HepG2 (cell line): ENCODE measurements at regions not wholly inside any gene's neighbourhood (a gene's known extent, or its start where the extent isn't known, plus 50 kb on each side); places are given as distances from the start of the nearest gene placed in this dataset.

Experiments used
- ATAC-seq: fragments of 200-7000 bp; cut with Tn5 transposase; 3 replicates; pipeline ENCODE4 v1.9.1; 2020; ENCODE audit warnings: mild to moderate bottlenecking, moderate library complexity
- BruUV-seq: library from RNA; stranded (reverse); fragments of 400-500 nt; replicated peaks from 2 replicates; lab custom pipeline; 2021; lab: Mats Ljungman, UMichigan
- CTCF ChIA-PET: fragments of 300-600 bp; formaldehyde crosslinking; extraction: SDS; loops from one replicate; lab custom pipeline; 2021; ENCODE audit warnings: low total read pairs, inconsistent platforms, low intra/inter-chr PET ratio; lab: Yijun Ruan, JAX
- POLR2A ChIA-PET: fragments of 350-600 bp; sonication (Branson Sonifier 250); formaldehyde crosslinking; loops from one replicate; lab custom pipeline; 2020; ENCODE audit warnings: antibody characterized with exemption, inconsistent platforms; lab: Yijun Ruan, JAX
- DNase-seq: peaks from one replicate; pipeline ENCODE4 v3.0.0-alpha.2; 2015; ENCODE audit warnings: low spot score
- FAIRE-seq: peaks from 3 replicates; lab custom pipeline; 2011; peaks lifted over from hg19 to GRCh38; lab: Jason Lieb, UNC
- H2AFZ ChIP-seq: one replicate; pipeline ENCODE4 v1.6.1; 2011; ENCODE audit warnings: low read length, inconsistent platforms
- H3K27ac ChIP-seq: fragments of 300-600 bp; 3 replicates; pipeline ENCODE4 v1.8.0; 2011; ENCODE audit warnings: mixed run types, mild to moderate bottlenecking, mixed read lengths, low read length, inconsistent platforms; ENCODE audit not compliant: insufficient read depth; ENCODE audit errors: extremely low read length
- H3K27me3 ChIP-seq, 2 experiments: fragments of 200-600 bp in 1 of 2; 2 replicates in 1 of 2; 3 replicates in 1 of 2; pipeline versions ENCODE4 v1.6.0 to v1.8.0; 2011; ENCODE audit warnings: low read length in 2 of 2, mild to moderate bottlenecking in 2 of 2, moderate library complexity in 2 of 2, inconsistent platforms in 1 of 2; ENCODE audit not compliant: insufficient read depth in 2 of 2, control insufficient read depth in 1 of 2
- H3K36me3 ChIP-seq, 2 experiments: fragments of 200-600 bp in 1 of 2; replicated peaks in 1 of 2; 2 replicates in 1 of 2; 3 replicates in 1 of 2; pipeline versions ENCODE4 v1.5.1 to v1.8.0; 2011; ENCODE audit warnings: low read length in 2 of 2, inconsistent platforms in 1 of 2; ENCODE audit not compliant: insufficient read depth in 2 of 2, control insufficient read depth in 1 of 2
- H3K4me1 ChIP-seq: 2 replicates; pipeline ENCODE4 v1.5.1; 2012; ENCODE audit warnings: low read length, inconsistent platforms; ENCODE audit not compliant: insufficient read depth
- H3K4me2 ChIP-seq: 2 replicates; pipeline ENCODE4 v1.6.0; 2011; ENCODE audit warnings: low read depth, low read length, inconsistent platforms
- H3K4me3 ChIP-seq, 3 experiments: fragments of 200-600 bp in 1 of 3; sonication (generic), shearing (Covaris generic) in 1 of 3; replicated peaks in 1 of 3; 2 replicates each; pipeline ENCODE4 v1.5.1; 2011 to 2016; ENCODE audit warnings: low read length in 3 of 3, inconsistent platforms in 2 of 3, low read depth in 2 of 3, mild to moderate bottlenecking in 2 of 3, control low read depth in 1 of 3, mixed read lengths in 1 of 3; ENCODE audit not compliant: insufficient read depth in 1 of 3
- H3K79me2 ChIP-seq: one replicate; pipeline ENCODE4 v1.6.1; 2011; ENCODE audit warnings: low read length, inconsistent platforms; ENCODE audit not compliant: insufficient read depth
- H3K9ac ChIP-seq: 2 replicates; pipeline ENCODE4 v1.6.0; 2011; ENCODE audit warnings: mild to moderate bottlenecking, low read depth, low read length, inconsistent platforms; ENCODE audit not compliant: insufficient read depth
- H3K9me3 ChIP-seq: 2 replicates; pipeline ENCODE4 v1.5.1; 2012; ENCODE audit warnings: mild to moderate bottlenecking, low read length
- H4K20me1 ChIP-seq: 2 replicates; pipeline ENCODE4 v1.6.0; 2011; ENCODE audit warnings: inconsistent platforms, mild to moderate bottlenecking, low read length, moderate library complexity; ENCODE audit not compliant: insufficient read depth
- AHR ChIP-seq: IDR thresholded peaks from 2 replicates; pipeline ENCODE4 v1.6.1; 2018; ENCODE audit warnings: missing genetic modification reagents, missing compliant biosample characterization
- CCDC6 ChIP-seq: sonication (generic); formaldehyde crosslinking; IDR thresholded peaks from 2 replicates; pipeline ENCODE4 v1.8.1; 2022; ENCODE audit warnings: mild to moderate bottlenecking, missing genetic modification reagents, moderate library complexity
- GZF1 ChIP-seq: sonication (generic); formaldehyde crosslinking; IDR thresholded peaks from 2 replicates; pipeline ENCODE4 v1.5.1; 2020; ENCODE audit warnings: mild to moderate bottlenecking, missing genetic modification reagents
- HMG20A ChIP-seq: IDR thresholded peaks from 2 replicates; pipeline ENCODE4 v1.6.1; 2016; ENCODE audit warnings: borderline replicate concordance
- MEIS1 ChIP-seq: sonication (generic); formaldehyde crosslinking; IDR thresholded peaks from 2 replicates; pipeline ENCODE4 v1.9.0; 2021; ENCODE audit warnings: mild to moderate bottlenecking, missing genetic modification reagents, moderate library complexity, borderline replicate concordance
- RFXAP ChIP-seq: sonication (generic); formaldehyde crosslinking; IDR thresholded peaks from 2 replicates; pipeline ENCODE4 v1.4.0; 2020; ENCODE audit warnings: missing genetic modification reagents, borderline replicate concordance
- SP1 ChIP-seq, 2 experiments: fragments of 450-650 bp in 1 of 2; sonication (generic) in 1 of 2; formaldehyde crosslinking in 1 of 2; IDR thresholded peaks; 2 replicates each; pipeline versions ENCODE4 v1.4.0 to v1.6.1; 2016 to 2020; ENCODE audit warnings: missing genetic modification reagents in 1 of 2
- TMF1 ChIP-seq: sonication (generic); formaldehyde crosslinking; IDR thresholded peaks from 2 replicates; pipeline ENCODE4 v1.8.1; 2022; ENCODE audit warnings: low read depth, missing genetic modification reagents
- ZFAT ChIP-seq: sonication (generic); formaldehyde crosslinking; conservative IDR thresholded peaks from 2 replicates; pipeline ENCODE4 v1.8.1; 2023; ENCODE audit warnings: missing genetic modification reagents, inconsistent platforms
- ZNF251 ChIP-seq: sonication (generic); formaldehyde crosslinking; IDR thresholded peaks from 2 replicates; pipeline ENCODE4 v1.9.0; 2021; ENCODE audit warnings: mild to moderate bottlenecking, missing genetic modification reagents
- ZNF292 ChIP-seq: sonication (generic); formaldehyde crosslinking; IDR thresholded peaks from 2 replicates; pipeline ENCODE4 v1.8.1; 2022; ENCODE audit warnings: mild to moderate bottlenecking, low read depth, missing genetic modification reagents, borderline replicate concordance
- WGBS: methylation state at CpG from one replicate; pipeline ENCODE4 v1.1.6; 2017; ENCODE audit warnings: low lambda C conversion rate; 5-methylcytosine and 5-hydroxymethylcytosine counted together
- in situ Hi-C: cut with HindIII; loops from 2 replicates; pipeline ENCODE4 v1.10.0; 2017; ENCODE audit warnings: low pct_unique_long_range_greater_than_20kb; ENCODE audit not compliant: extremely low pct_ligation_motif_present
- intact Hi-C: fragments of 100-400 bp; cut with micrococcal nuclease; formaldehyde crosslinking; loops from one replicate; pipeline ENCODE4 v1.10.0; 2022; ENCODE audit not compliant: unreplicated experiment
- TF ChIP-seq, protein P1 (sequence below): sonication (generic); formaldehyde crosslinking; conservative IDR thresholded peaks from 2 replicates; pipeline ENCODE4 v1.8.0; 2022; ENCODE audit warnings: mild to moderate bottlenecking, moderate library complexity, missing genetic modification reagents
- TF ChIP-seq, protein P2 (sequence below): sonication (generic); formaldehyde crosslinking; IDR thresholded peaks from 2 replicates; pipeline ENCODE4 v1.4.0; 2020; ENCODE audit warnings: missing genetic modification reagents, borderline replicate concordance

DNA sequence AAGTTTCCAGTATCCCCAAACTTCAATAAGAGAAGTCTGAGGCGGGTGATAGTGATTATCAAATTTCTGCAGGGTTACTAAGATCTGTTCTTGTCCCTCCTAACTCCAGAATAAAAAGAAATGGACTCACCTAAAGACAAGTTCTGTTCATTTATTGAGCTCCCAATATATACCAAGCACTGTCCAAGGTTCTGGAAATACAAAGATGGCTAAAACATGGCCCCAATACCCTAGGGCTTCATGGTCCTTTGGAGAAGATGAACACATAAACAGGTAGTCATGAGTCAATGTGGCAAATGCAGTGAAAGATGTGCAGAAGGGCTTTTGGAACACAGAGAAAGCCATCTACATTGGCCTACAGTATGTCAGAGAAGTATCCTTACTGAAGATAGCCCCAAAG, 231.2 kb downstream of the PPP1R2C start:
- Histone ChIP-seq H3K9ac (no peak overlapping the region), H3K27me3 (no peaks in the 10 kb centered on the region), H3K79me2 (no peaks in the 10 kb centered on the region), H2AFZ (no peak overlapping the region), H3K4me3 (no peak overlapping the region), H4K20me1 (no peaks in the 10 kb centered on the region), H3K4me2 (no peak overlapping the region), H3K9me3 (no peaks in the 10 kb centered on the region), H3K36me3 (no peaks in the 10 kb centered on the region), H3K4me1 (no peaks in the 10 kb centered on the region), H3K27ac (no peak overlapping the region)
- no peak for TF ChIP-seq AHR
- TF ChIP-seq ZFAT (CRISPR knock-in tag) = no peak
- TF ChIP-seq, protein P1, sequence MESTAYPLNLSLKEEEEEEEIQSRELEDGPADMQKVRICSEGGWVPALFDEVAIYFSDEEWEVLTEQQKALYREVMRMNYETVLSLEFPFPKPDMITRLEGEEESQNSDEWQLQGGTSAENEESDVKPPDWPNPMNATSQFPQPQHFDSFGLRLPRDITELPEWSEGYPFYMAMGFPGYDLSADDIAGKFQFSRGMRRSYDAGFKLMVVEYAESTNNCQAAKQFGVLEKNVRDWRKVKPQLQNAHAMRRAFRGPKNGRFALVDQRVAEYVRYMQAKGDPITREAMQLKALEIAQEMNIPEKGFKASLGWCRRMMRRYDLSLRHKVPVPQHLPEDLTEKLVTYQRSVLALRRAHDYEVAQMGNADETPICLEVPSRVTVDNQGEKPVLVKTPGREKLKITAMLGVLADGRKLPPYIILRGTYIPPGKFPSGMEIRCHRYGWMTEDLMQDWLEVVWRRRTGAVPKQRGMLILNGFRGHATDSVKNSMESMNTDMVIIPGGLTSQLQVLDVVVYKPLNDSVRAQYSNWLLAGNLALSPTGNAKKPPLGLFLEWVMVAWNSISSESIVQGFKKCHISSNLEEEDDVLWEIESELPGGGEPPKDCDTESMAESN (CRISPR knock-in tag) = no peak
- TF ChIP-seq CCDC6 = no peak
- no peak for TF ChIP-seq TMF1 (CRISPR knock-in tag)
- TF ChIP-seq, protein P2, sequence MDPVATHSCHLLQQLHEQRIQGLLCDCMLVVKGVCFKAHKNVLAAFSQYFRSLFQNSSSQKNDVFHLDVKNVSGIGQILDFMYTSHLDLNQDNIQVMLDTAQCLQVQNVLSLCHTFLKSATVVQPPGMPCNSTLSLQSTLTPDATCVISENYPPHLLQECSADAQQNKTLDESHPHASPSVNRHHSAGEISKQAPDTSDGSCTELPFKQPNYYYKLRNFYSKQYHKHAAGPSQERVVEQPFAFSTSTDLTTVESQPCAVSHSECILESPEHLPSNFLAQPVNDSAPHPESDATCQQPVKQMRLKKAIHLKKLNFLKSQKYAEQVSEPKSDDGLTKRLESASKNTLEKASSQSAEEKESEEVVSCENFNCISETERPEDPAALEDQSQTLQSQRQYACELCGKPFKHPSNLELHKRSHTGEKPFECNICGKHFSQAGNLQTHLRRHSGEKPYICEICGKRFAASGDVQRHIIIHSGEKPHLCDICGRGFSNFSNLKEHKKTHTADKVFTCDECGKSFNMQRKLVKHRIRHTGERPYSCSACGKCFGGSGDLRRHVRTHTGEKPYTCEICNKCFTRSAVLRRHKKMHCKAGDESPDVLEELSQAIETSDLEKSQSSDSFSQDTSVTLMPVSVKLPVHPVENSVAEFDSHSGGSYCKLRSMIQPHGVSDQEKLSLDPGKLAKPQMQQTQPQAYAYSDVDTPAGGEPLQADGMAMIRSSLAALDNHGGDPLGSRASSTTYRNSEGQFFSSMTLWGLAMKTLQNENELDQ (CRISPR knock-in tag) = no peak
- no peak for TF ChIP-seq SP1 (IDR thresholded peaks at IDR 0.05)
- no peak for TF ChIP-seq SP1 (CRISPR knock-in tag; IDR thresholded peaks at IDR 0.05)
- TF ChIP-seq HMG20A (CRISPR knock-in tag) = no peak
- no peak for TF ChIP-seq MEIS1 (CRISPR knock-in tag)
- TF ChIP-seq ZNF292 = no peak
- no peak for TF ChIP-seq ZNF251
- TF ChIP-seq RFXAP (CRISPR knock-in tag) = no peak
- TF ChIP-seq GZF1 (CRISPR knock-in tag) = no peak
- 0% methylated on average over 1 of the region's 1 CpG for WGBS
- FAIRE-seq = no peak
- intact Hi-C loops (no loop called here), in situ Hi-C loops (no loop called here)
- CTCF ChIA-PET = no interaction called here
- no peak for ATAC-seq
- DNase-seq = no peak
- no TSS peak for BruUV-seq
- POLR2A ChIA-PET = no interaction called here
